CD14-positive monocyte (primary cell): ENCODE measurements at regions not wholly inside any gene's neighbourhood (a gene's known extent, or its start where the extent isn't known, plus 50 kb on each side); places are given as distances from the start of the nearest gene placed in this dataset.

ENCODE experiments used
- DNase-seq, 3 donors: peaks; one replicate each; pipeline ENCODE4 v3.0.0-alpha.2; 2011 to 2022
- H2AFZ ChIP-seq: 2 replicates; pipeline ENCODE4 v1.6.0; 2012; ENCODE audit warnings: mild to moderate bottlenecking, low read depth, low read length, inconsistent platforms; ENCODE audit not compliant: insufficient read depth, poor library complexity, severe bottlenecking
- H3K27ac ChIP-seq, 2 donors: 1 replicate in 1 of 2; 2 replicates in 1 of 2; pipeline ENCODE4 v1.5.1; 2012 to 2013; ENCODE audit warnings: low read length in 2 of 2, control low read depth in 1 of 2, inconsistent platforms in 1 of 2, low read depth in 1 of 2, mild to moderate bottlenecking in 1 of 2
- H3K27me3 ChIP-seq, 2 donors: one replicate each; pipeline versions ENCODE4 v1.6.0 to v1.6.1; 2011 to 2013; ENCODE audit warnings: low read length in 2 of 2; ENCODE audit not compliant: control insufficient read depth in 2 of 2, insufficient read depth in 2 of 2
- H3K36me3 ChIP-seq, 2 donors: replicated peaks in 1 of 2; 1 replicate in 1 of 2; 2 replicates in 1 of 2; pipeline versions ENCODE4 v1.5.1 to v1.6.1; 2012 to 2013; ENCODE audit warnings: low read length in 2 of 2, control low read depth in 1 of 2, inconsistent platforms in 1 of 2, mild to moderate bottlenecking in 1 of 2; ENCODE audit not compliant: insufficient read depth in 2 of 2, control insufficient read depth in 1 of 2
- H3K4me1 ChIP-seq, 2 donors: 1 replicate in 1 of 2; 2 replicates in 1 of 2; pipeline versions ENCODE4 v1.5.1 to v1.6.1; 2012 to 2013; ENCODE audit warnings: low read length in 2 of 2, control low read depth in 1 of 2, inconsistent platforms in 1 of 2, mild to moderate bottlenecking in 1 of 2, moderate library complexity in 1 of 2; ENCODE audit not compliant: insufficient read depth in 2 of 2, control insufficient read depth in 1 of 2
- H3K4me2 ChIP-seq: replicated peaks from 2 replicates; pipeline ENCODE3; 2012; ENCODE audit warnings: low read length, moderate library complexity, mild to moderate bottlenecking; ENCODE audit not compliant: poor library complexity, severe bottlenecking; ENCODE audit errors: extremely low read depth
- H3K4me3 ChIP-seq, 3 experiments: fragments of 200-600 bp in 1 of 3; sonication (generic) in 1 of 3; replicated peaks in 1 of 3; 1 replicate in 2 of 3; 2 replicates in 1 of 3; pipeline ENCODE4 v1.5.1; 2011 to 2013; ENCODE audit warnings: low read length in 3 of 3, mild to moderate bottlenecking in 3 of 3, control low read depth in 2 of 3, low read depth in 2 of 3, inconsistent platforms in 1 of 3, moderate library complexity in 1 of 3
- H3K79me2 ChIP-seq: 2 replicates; pipeline ENCODE4 v1.6.0; 2012; ENCODE audit warnings: mild to moderate bottlenecking, control low read depth, inconsistent platforms, low read length, moderate library complexity; ENCODE audit not compliant: insufficient read depth
- H3K9ac ChIP-seq: 2 replicates; pipeline ENCODE4 v1.6.0; 2017; ENCODE audit warnings: low read length, mild to moderate bottlenecking; ENCODE audit not compliant: insufficient read depth, poor library complexity, severe bottlenecking
- H3K9me3 ChIP-seq, 2 donors: replicated peaks in 1 of 2; 1 replicate in 1 of 2; 2 replicates in 1 of 2; pipeline versions ENCODE4 v1.5.1 to v1.6.1; 2012 to 2013; ENCODE audit warnings: low read length in 2 of 2, control low read depth in 1 of 2; ENCODE audit not compliant: control insufficient read depth in 1 of 2, insufficient read depth in 1 of 2
- H4K20me1 ChIP-seq: 2 replicates; pipeline ENCODE4 v1.6.0; 2012; ENCODE audit warnings: mild to moderate bottlenecking, low read length, control low read depth, moderate library complexity; ENCODE audit not compliant: insufficient read depth
- H3K27ac Mint-ChIP-seq, 7 donors: one replicate each; pipeline ENCODE4 v1.8.0; 2020; ENCODE audit warnings: mild to moderate bottlenecking in 7 of 7, mixed read lengths in 7 of 7, moderate library complexity in 6 of 7, inconsistent platforms in 2 of 7
- H3K27me3 Mint-ChIP-seq, 3 donors: one replicate each; pipeline ENCODE4 v1.8.0; 2021 to 2022; ENCODE audit warnings: low read depth in 3 of 3, mild to moderate bottlenecking in 3 of 3, mixed read lengths in 3 of 3, moderate library complexity in 3 of 3, inconsistent platforms in 1 of 3
- H3K36me3 Mint-ChIP-seq, 2 donors: one replicate each; pipeline ENCODE4 v1.8.0; 2020; ENCODE audit warnings: mixed read lengths in 2 of 2, inconsistent platforms in 1 of 2, mild to moderate bottlenecking in 1 of 2
- H3K4me1 Mint-ChIP-seq: one replicate; pipeline ENCODE4 v1.8.0; 2020; ENCODE audit warnings: mild to moderate bottlenecking, mixed read lengths
- H3K4me3 Mint-ChIP-seq, 2 donors: one replicate each; pipeline ENCODE4 v1.8.0; 2020; ENCODE audit warnings: mild to moderate bottlenecking in 2 of 2, mixed read lengths in 2 of 2, moderate library complexity in 1 of 2
- H3K9me3 Mint-ChIP-seq, 7 donors: one replicate each; pipeline ENCODE4 v1.8.0; 2020 to 2022; ENCODE audit warnings: mixed read lengths in 7 of 7, mild to moderate bottlenecking in 6 of 7, moderate library complexity in 6 of 7, inconsistent platforms in 2 of 7
- CTCF ChIP-seq: fragments of 200-600 bp; IDR thresholded peaks from one replicate; pipeline ENCODE4 v1.8.0; 2022; ENCODE audit warnings: antibody characterized with exemption, mild to moderate bottlenecking
- WGBS: methylation state at CpG from one replicate; pipeline ENCODE4 v1.1.5; 2013; ENCODE audit warnings: missing lambda C conversion rate; ENCODE audit not compliant: insufficient coverage; 5-methylcytosine and 5-hydroxymethylcytosine counted together
- intact Hi-C, 2 donors: fragments of 100-400 bp; cut with micrococcal nuclease; formaldehyde crosslinking; loops; one replicate each; pipeline versions ENCODE4 v1.15.0 to v1.15.1; 2023

- no peak overlapping the region for H3K4me3 Mint-ChIP-seq
- intact Hi-C loops = no loop called here
- no peaks in the 10 kb centered on the region for H3K9me3 ChIP-seq
- no peaks in the 10 kb centered on the region for H3K79me2 ChIP-seq
- no CpG with 5 or more reads among the region's 3 CpGs for WGBS
- H3K9me3 Mint-ChIP-seq = no peaks in the 10 kb centered on the region
- no peak for DNase-seq
- H3K36me3 ChIP-seq = no peaks in the 10 kb centered on the region
- no peaks in the 10 kb centered on the region for H3K36me3 Mint-ChIP-seq
- no peak overlapping the region for H3K4me3 ChIP-seq
- no peaks in the 10 kb centered on the region for H3K4me1 Mint-ChIP-seq
- no peak overlapping the region for H3K4me2 ChIP-seq
- H3K27me3 Mint-ChIP-seq = peaks cover 0 to 2% (median 0%) of the 10 kb centered on the region in 3 donors
- no peak overlapping the region for H3K9ac ChIP-seq
- H4K20me1 ChIP-seq = no peaks in the 10 kb centered on the region
- H3K27ac Mint-ChIP-seq = no peak overlapping the region
- no peak for TF ChIP-seq CTCF
- no peak overlapping the region for H2AFZ ChIP-seq
- no peaks in the 10 kb centered on the region for H3K27me3 ChIP-seq
- H3K4me1 ChIP-seq = no peaks in the 10 kb centered on the region
- H3K27ac ChIP-seq = no peak overlapping the region
Measured at GRCh38 chr9:81250041-81250440, 439.3 kb downstream of the TLE1 start.

- Histone ChIP-seq H3K27me3 (no peaks in the 10 kb centered on the region), H2AFZ (no peak overlapping the region), H3K9me3 (no peaks in the 10 kb centered on the region), H4K20me1 (no peaks in the 10 kb centered on the region), H3K79me2 (no peaks in the 10 kb centered on the region), H3K9ac (no peak overlapping the region), H3K36me3 (no peaks in the 10 kb centered on the region), H3K4me2 (no peak overlapping the region), H3K27ac (no peak overlapping the region), H3K4me3 (no peak overlapping the region), H3K4me1 (no peaks in the 10 kb centered on the region)
- Mint-ChIP-seq H3K4me1 (no peaks in the 10 kb centered on the region), H3K27ac (peak overlapping the region in 1 of 7 donors; percentile 57), H3K36me3 (no peaks in the 10 kb centered on the region), H3K4me3 (no peak overlapping the region), H3K27me3 (peaks cover 0 to 2% (median 0%) of the 10 kb centered on the region in 3 donors), H3K9me3 (no peaks in the 10 kb centered on the region)
- intact Hi-C loops = no loop called here
- no peak for DNase-seq
- WGBS = no CpG with 5 or more reads among the region's 5 CpGs
- no peak for TF ChIP-seq CTCF
Measured at GRCh38 chr9:81245254-81245956, 443.9 kb downstream of the TLE1 start.
